B cell (primary cell): ENCODE measurements at regions not wholly inside any gene's neighbourhood (a gene's known extent, or its start where the extent isn't known, plus 50 kb on each side); places are given as distances from the start of the nearest gene placed in this dataset.

Experiments used
- ATAC-seq: fragments of 200-7000 bp; cut with Tn5 transposase; one replicate; pipeline ENCODE4 v1.10.0; 2021; ENCODE audit warnings: low read depth, mild to moderate bottlenecking, moderate number of reproducible peaks, moderate library complexity
- CTCF ChIA-PET: fragments of 350-600 bp; sonication (Branson Sonifier 250); formaldehyde crosslinking; loops from one replicate; lab custom pipeline; 2021; ENCODE audit warnings: antibody characterized with exemption, inconsistent platforms; lab: Charles Lee
- POLR2A ChIA-PET: fragments of 350-600 bp; sonication (Branson Sonifier 250); formaldehyde crosslinking; loops from one replicate; lab custom pipeline; 2021; ENCODE audit warnings: antibody characterized with exemption; lab: Charles Lee
- DNase-seq: peaks from one replicate; pipeline ENCODE4 v3.0.0; 2013
- H2AFZ ChIP-seq: 2 replicates; pipeline ENCODE4 v1.6.1; 2012; ENCODE audit warnings: mild to moderate bottlenecking, low read depth, low read length; ENCODE audit not compliant: insufficient read depth, poor library complexity, severe bottlenecking
- H3K27ac ChIP-seq, 2 donors: 1 replicate in 1 of 2; 2 replicates in 1 of 2; pipeline ENCODE4 v1.5.1; 2012 to 2013; ENCODE audit warnings: low read length in 2 of 2, mild to moderate bottlenecking in 2 of 2, moderate library complexity in 1 of 2
- H3K27me3 ChIP-seq, 4 experiments: fragments of 200-600 bp in 1 of 4; sonication (generic) in 1 of 4; replicated peaks in 1 of 4; 1 replicate in 2 of 4; 2 replicates in 2 of 4; pipeline versions ENCODE4 v1.6.1 to v1.7.0; 2013 to 2016; ENCODE audit warnings: low read length in 3 of 4, mild to moderate bottlenecking in 2 of 4, mixed read lengths in 1 of 4, moderate library complexity in 1 of 4; ENCODE audit not compliant: insufficient read depth in 4 of 4, control insufficient read depth in 3 of 4; ENCODE audit errors: control extremely low read depth in 1 of 4
- H3K36me3 ChIP-seq, 2 experiments: replicated peaks in 1 of 2; 1 replicate in 1 of 2; 2 replicates in 1 of 2; pipeline versions ENCODE4 v1.6.1 to v1.7.1; 2013; ENCODE audit warnings: low read length in 1 of 2; ENCODE audit not compliant: insufficient read depth in 2 of 2, control insufficient read depth in 1 of 2; ENCODE audit errors: control extremely low read depth in 1 of 2, extremely low read depth in 1 of 2
- H3K4me1 ChIP-seq, 2 donors: fragments of 200-600 bp in 1 of 2; sonication (generic) in 1 of 2; 1 replicate in 1 of 2; 2 replicates in 1 of 2; pipeline versions ENCODE4 v1.5.1 to v1.6.1; 2013 to 2017; ENCODE audit warnings: low read length in 2 of 2; ENCODE audit not compliant: control insufficient read depth in 2 of 2, insufficient read depth in 2 of 2
- H3K4me2 ChIP-seq: replicated peaks from 2 replicates; pipeline ENCODE3; 2012; ENCODE audit warnings: mild to moderate bottlenecking, low read depth, low read length; ENCODE audit not compliant: poor library complexity, severe bottlenecking
- H3K4me3 ChIP-seq, 5 experiments: fragments of 200-600 bp in 1 of 5; sonication (generic) in 1 of 5; 1 replicate in 3 of 5; 2 replicates in 2 of 5; pipeline versions ENCODE4 v1.5.1 to v1.7.0; 2011 to 2016; ENCODE audit warnings: low read length in 4 of 5, mild to moderate bottlenecking in 4 of 5, low read depth in 2 of 5, control low read depth in 1 of 5, moderate library complexity in 1 of 5; ENCODE audit not compliant: insufficient read depth in 1 of 5; ENCODE audit errors: control extremely low read depth in 1 of 5, extremely low read depth in 1 of 5
- H3K79me2 ChIP-seq: fragments of 200-600 bp; sonication (generic); one replicate; pipeline ENCODE4 v1.6.0; 2016; ENCODE audit warnings: low read length; ENCODE audit not compliant: control insufficient read depth, insufficient read depth
- H3K9ac ChIP-seq: fragments of 200-600 bp; sonication (generic); 2 replicates; pipeline ENCODE4 v1.6.1; 2017; ENCODE audit warnings: mild to moderate bottlenecking, low read length, moderate library complexity
- H3K9me3 ChIP-seq, 3 donors: one replicate each; pipeline versions ENCODE4 v1.6.1 to v1.7.1; 2013; ENCODE audit warnings: low read length in 2 of 3; ENCODE audit not compliant: control insufficient read depth in 2 of 3, insufficient read depth in 1 of 3; ENCODE audit errors: control extremely low read depth in 1 of 3
- H4K20me1 ChIP-seq: 2 replicates; pipeline ENCODE4 v1.6.0; 2012; ENCODE audit warnings: mild to moderate bottlenecking, low read length; ENCODE audit not compliant: insufficient read depth, control insufficient read depth, poor library complexity, severe bottlenecking
- H3K27ac Mint-ChIP-seq: one replicate; pipeline ENCODE4 v1.8.0; 2021; ENCODE audit warnings: mixed read lengths
- H3K27me3 Mint-ChIP-seq: one replicate; pipeline ENCODE4 v1.8.0; 2021; ENCODE audit warnings: mixed read lengths
- H3K4me1 Mint-ChIP-seq: one replicate; pipeline ENCODE4 v1.8.0; 2021; ENCODE audit warnings: mixed read lengths
- H3K4me3 Mint-ChIP-seq: one replicate; pipeline ENCODE4 v1.8.0; 2021; ENCODE audit warnings: mixed read lengths
- H3K9me3 Mint-ChIP-seq: one replicate; pipeline ENCODE4 v1.8.0; 2022; ENCODE audit warnings: mixed read lengths; ENCODE audit not compliant: insufficient read depth
- EZH2 ChIP-seq: IDR thresholded peaks from 2 replicates; pipeline ENCODE4 v1.6.1; 2012; ENCODE audit warnings: borderline replicate concordance, low read depth, mild to moderate bottlenecking, moderate library complexity, low read length; ENCODE audit not compliant: insufficient read depth, poor library complexity, severe bottlenecking
- WGBS: methylation state at CpG from one replicate; pipeline ENCODE4 v1.1.5; 2013; ENCODE audit warnings: missing lambda C conversion rate; ENCODE audit not compliant: insufficient coverage; 5-methylcytosine and 5-hydroxymethylcytosine counted together
- intact Hi-C: fragments of 100-400 bp; cut with micrococcal nuclease; formaldehyde crosslinking; loops from one replicate; pipeline ENCODE4 v1.10.0; 2022
- TF ChIP-seq, protein P1 (sequence below): fragments of 200-600 bp; IDR thresholded peaks from one replicate; pipeline ENCODE4 v1.8.0; 2022; ENCODE audit warnings: antibody characterized with exemption, mild to moderate bottlenecking

DNA sequence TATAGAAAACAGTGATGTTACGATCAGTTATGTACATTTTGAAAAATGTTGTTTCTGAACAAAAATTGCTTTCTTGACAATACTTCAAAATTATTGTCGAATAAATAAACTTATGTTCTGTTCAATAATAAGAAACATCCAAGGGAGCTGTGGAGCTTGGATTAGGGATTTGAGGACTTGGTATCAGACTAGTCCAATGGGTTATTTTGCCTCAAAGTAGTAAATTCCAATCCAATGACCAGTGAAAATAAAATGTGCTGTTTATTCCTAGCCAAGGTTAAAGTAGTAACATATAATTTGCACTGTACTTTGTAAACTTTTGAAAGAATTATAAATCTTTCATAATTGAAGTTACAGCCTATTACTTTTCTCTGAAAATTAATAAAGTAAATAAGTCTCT is 79.1 kb upstream of the IVNS1ABP start:
- no peak overlapping the region for H2AFZ ChIP-seq
- H3K4me3 Mint-ChIP-seq, result no peak overlapping the region

DNA sequence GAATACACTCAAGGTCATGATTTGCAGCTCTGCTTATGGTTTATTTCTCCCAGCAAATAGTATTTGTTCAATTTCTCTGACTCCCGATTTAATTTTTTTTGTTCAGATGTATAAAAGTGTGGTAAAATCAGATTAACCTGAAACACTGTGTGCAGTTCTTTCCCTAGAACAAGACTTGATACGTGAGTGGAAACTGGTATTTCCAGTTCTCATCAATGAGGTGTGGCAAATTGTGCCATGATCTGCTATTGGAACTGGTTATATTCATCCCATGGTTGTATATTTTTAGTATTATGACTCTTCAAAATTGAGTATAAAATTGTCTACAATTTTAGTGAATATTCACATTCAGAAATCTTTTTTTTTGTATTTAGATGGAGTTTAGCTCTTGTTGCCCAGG is 76.8 kb upstream of the IVNS1ABP start:
- H3K27ac ChIP-seq, result no peak overlapping the region
- no peak for DNase-seq
- POLR2A ChIA-PET, result no interaction called here
- no peak for ATAC-seq
- Mint-ChIP-seq H3K9me3 (no peaks in the 10 kb centered on the region), H3K27ac (no peak overlapping the region), H3K4me1 (no peaks in the 10 kb centered on the region), H3K4me3 (no peak overlapping the region), H3K27me3 (no peaks in the 10 kb centered on the region)
- no peak overlapping the region for H3K4me3 ChIP-seq
- H4K20me1 ChIP-seq, result no peaks in the 10 kb centered on the region
- CTCF ChIA-PET, result no interaction called here
- no peaks in the 10 kb centered on the region for H3K36me3 ChIP-seq
- no peaks in the 10 kb centered on the region for H3K9me3 ChIP-seq
- no peak overlapping the region for H3K4me2 ChIP-seq
- no peak overlapping the region for H2AFZ ChIP-seq
- no peaks in the 10 kb centered on the region for H3K27me3 ChIP-seq
- no CpG with 5 or more reads among the region's 2 CpGs for WGBS
- intact Hi-C loops, result no loop called here
- no peak overlapping the region for H3K9ac ChIP-seq
- H3K79me2 ChIP-seq, result no peaks in the 10 kb centered on the region
- TF ChIP-seq, protein P1, sequence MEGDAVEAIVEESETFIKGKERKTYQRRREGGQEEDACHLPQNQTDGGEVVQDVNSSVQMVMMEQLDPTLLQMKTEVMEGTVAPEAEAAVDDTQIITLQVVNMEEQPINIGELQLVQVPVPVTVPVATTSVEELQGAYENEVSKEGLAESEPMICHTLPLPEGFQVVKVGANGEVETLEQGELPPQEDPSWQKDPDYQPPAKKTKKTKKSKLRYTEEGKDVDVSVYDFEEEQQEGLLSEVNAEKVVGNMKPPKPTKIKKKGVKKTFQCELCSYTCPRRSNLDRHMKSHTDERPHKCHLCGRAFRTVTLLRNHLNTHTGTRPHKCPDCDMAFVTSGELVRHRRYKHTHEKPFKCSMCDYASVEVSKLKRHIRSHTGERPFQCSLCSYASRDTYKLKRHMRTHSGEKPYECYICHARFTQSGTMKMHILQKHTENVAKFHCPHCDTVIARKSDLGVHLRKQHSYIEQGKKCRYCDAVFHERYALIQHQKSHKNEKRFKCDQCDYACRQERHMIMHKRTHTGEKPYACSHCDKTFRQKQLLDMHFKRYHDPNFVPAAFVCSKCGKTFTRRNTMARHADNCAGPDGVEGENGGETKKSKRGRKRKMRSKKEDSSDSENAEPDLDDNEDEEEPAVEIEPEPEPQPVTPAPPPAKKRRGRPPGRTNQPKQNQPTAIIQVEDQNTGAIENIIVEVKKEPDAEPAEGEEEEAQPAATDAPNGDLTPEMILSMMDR, result no peak
- no peak for TF ChIP-seq EZH2
- no peaks in the 10 kb centered on the region for H3K4me1 ChIP-seq

More for the DNA sequence above, 79.1 kb upstream of the IVNS1ABP start:
- no peak overlapping the region for H3K27ac Mint-ChIP-seq
- no peaks in the 10 kb centered on the region for H3K27me3 Mint-ChIP-seq
- no CpG with 5 or more reads among the region's 2 CpGs for WGBS
- Histone ChIP-seq H3K9ac (no peak overlapping the region), H3K4me2 (no peak overlapping the region), H3K36me3 (no peaks in the 10 kb centered on the region), H3K9me3 (no peaks in the 10 kb centered on the region), H3K4me1 (no peaks in the 10 kb centered on the region), H4K20me1 (no peaks in the 10 kb centered on the region), H3K27ac (no peak overlapping the region), H3K27me3 (no peaks in the 10 kb centered on the region), H3K79me2 (no peaks in the 10 kb centered on the region), H3K4me3 (no peak overlapping the region)
- intact Hi-C loops, result no loop called here
- no peak for TF ChIP-seq EZH2
- TF ChIP-seq, protein P1, result no peak
- no peak for DNase-seq
- H3K9me3 Mint-ChIP-seq, result no peaks in the 10 kb centered on the region
- CTCF ChIA-PET, result no interaction called here
- no peaks in the 10 kb centered on the region for H3K4me1 Mint-ChIP-seq
- no peak for ATAC-seq
- POLR2A ChIA-PET, result no interaction called here
